SK-N-SH treated with all-trans-retinoic acid at 6 μM for 48 hours (cell line): ENCODE measurements at regions not wholly inside any gene's neighbourhood (a gene's known extent, or its start where the extent isn't known, plus 50 kb on each side); places are given as distances from the start of the nearest gene placed in this dataset.

Experiments used
- ARNTL ChIP-seq: fragments of 450-650 bp; formaldehyde crosslinking; IDR thresholded peaks from 2 replicates; pipeline ENCODE4 v1.5.0; 2020; ENCODE audit warnings: low read depth, mild to moderate bottlenecking, moderate library complexity, borderline replicate concordance
- CSDC2 ChIP-seq: fragments of 250-450 bp; sonication (Bioruptor Pico); IDR thresholded peaks from 2 replicates; pipeline ENCODE4 v1.5.0; 2020; ENCODE audit warnings: mild to moderate bottlenecking, moderate library complexity
- ESRRG ChIP-seq: fragments of 250-450 bp; sonication (Bioruptor Pico); IDR thresholded peaks from 2 replicates; pipeline ENCODE4 v1.6.1; 2021; ENCODE audit warnings: mild to moderate bottlenecking
- GLIS3 ChIP-seq: fragments of 250-450 bp; sonication (Bioruptor Pico); IDR thresholded peaks from 2 replicates; pipeline ENCODE4 v1.5.0; 2020; ENCODE audit warnings: mild to moderate bottlenecking, moderate library complexity
- POU6F1 ChIP-seq: fragments of 250-450 bp; sonication (Bioruptor Pico); IDR thresholded peaks from 2 replicates; pipeline ENCODE4 v1.8.0; 2021; ENCODE audit warnings: low read depth, mild to moderate bottlenecking, moderate library complexity, borderline replicate concordance
- RARB ChIP-seq: fragments of 250-450 bp; sonication (Bioruptor Pico); IDR thresholded peaks from 2 replicates; pipeline ENCODE4 v1.8.0; 2021; ENCODE audit warnings: mild to moderate bottlenecking, moderate library complexity
- TCF4 ChIP-seq: fragments of 250-450 bp; sonication (Bioruptor Pico); IDR thresholded peaks from 2 replicates; pipeline ENCODE4 v1.8.0; 2021; ENCODE audit warnings: mild to moderate bottlenecking, moderate library complexity, borderline replicate concordance
- TSHZ2 ChIP-seq: fragments of 250-450 bp; sonication (Bioruptor Pico); IDR thresholded peaks from 2 replicates; pipeline ENCODE4 v1.5.0; 2020; ENCODE audit warnings: mild to moderate bottlenecking, moderate library complexity
- ZC3H10 ChIP-seq: fragments of 250-450 bp; sonication (Bioruptor Pico); IDR thresholded peaks from 2 replicates; pipeline ENCODE4 v1.5.1; 2021; ENCODE audit warnings: mild to moderate bottlenecking, moderate library complexity
- ZFP3 ChIP-seq: fragments of 250-450 bp; sonication (Bioruptor Pico); IDR thresholded peaks from 2 replicates; pipeline ENCODE4 v1.5.0; 2020; ENCODE audit warnings: mild to moderate bottlenecking, moderate library complexity
- ZNF70 ChIP-seq: fragments of 450-650 bp; formaldehyde crosslinking; IDR thresholded peaks from 2 replicates; pipeline ENCODE4 v1.5.0; 2020; ENCODE audit warnings: mild to moderate bottlenecking, moderate library complexity
- ZNF8 ChIP-seq: fragments of 450-650 bp; formaldehyde crosslinking; IDR thresholded peaks from 2 replicates; pipeline ENCODE4 v1.5.0; 2020; ENCODE audit warnings: mild to moderate bottlenecking, moderate library complexity
- TF ChIP-seq, protein P1 (sequence below): fragments of 250-450 bp; sonication (Bioruptor Pico); IDR thresholded peaks from 2 replicates; pipeline ENCODE4 v1.8.0; 2020; ENCODE audit warnings: mild to moderate bottlenecking, moderate library complexity, borderline replicate concordance

DNA sequence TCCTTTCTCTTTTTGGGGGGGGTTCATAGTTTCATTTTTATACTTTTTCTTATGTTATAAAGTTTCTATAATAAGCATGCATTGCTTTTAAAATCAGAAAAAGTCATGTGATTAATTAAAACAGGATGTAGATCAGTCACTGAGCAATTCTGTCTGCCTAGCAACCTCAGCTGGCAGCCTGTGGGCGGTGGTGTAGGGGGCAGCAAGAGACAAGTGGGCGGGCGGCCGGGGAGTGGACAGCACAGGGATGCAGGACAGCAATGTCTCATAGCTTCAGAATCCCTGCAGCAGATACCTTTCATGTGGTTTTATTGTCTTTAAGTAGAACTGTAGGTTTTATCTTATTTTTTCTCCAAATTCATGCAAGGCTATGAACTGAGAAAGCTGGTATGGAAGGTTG, 101.9 kb upstream of the S1PR3 start:
- TF ChIP-seq POU6F1 (CRISPR knock-in tag) (no peak), ARNTL (CRISPR knock-in tag) (no peak), ZNF8 (CRISPR knock-in tag) (no peak), GLIS3 (CRISPR knock-in tag) (no peak), ZFP3 (no peak), RARB (no peak), ESRRG (CRISPR knock-in tag) (no peak), CSDC2 (CRISPR knock-in tag) (no peak), TCF4 (no peak), ZNF70 (CRISPR knock-in tag) (no peak), ZC3H10 (CRISPR knock-in tag) (no peak), TSHZ2 (CRISPR knock-in tag) (no peak)
- TF ChIP-seq, protein P1, sequence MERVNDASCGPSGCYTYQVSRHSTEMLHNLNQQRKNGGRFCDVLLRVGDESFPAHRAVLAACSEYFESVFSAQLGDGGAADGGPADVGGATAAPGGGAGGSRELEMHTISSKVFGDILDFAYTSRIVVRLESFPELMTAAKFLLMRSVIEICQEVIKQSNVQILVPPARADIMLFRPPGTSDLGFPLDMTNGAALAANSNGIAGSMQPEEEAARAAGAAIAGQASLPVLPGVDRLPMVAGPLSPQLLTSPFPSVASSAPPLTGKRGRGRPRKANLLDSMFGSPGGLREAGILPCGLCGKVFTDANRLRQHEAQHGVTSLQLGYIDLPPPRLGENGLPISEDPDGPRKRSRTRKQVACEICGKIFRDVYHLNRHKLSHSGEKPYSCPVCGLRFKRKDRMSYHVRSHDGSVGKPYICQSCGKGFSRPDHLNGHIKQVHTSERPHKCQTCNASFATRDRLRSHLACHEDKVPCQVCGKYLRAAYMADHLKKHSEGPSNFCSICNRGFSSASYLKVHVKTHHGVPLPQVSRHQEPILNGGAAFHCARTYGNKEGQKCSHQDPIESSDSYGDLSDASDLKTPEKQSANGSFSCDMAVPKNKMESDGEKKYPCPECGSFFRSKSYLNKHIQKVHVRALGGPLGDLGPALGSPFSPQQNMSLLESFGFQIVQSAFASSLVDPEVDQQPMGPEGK (CRISPR knock-in tag): no peak
